Right lobe of liver (tissue), 4 donors: ENCODE measurements at regions not wholly inside any gene's neighbourhood (a gene's known extent, or its start where the extent isn't known, plus 50 kb on each side); places are given as distances from the start of the nearest gene placed in this dataset.

ENCODE experiments used
- POLR2A ChIP-seq: fragments of 450-650 bp; IDR thresholded peaks from one replicate; pipeline ENCODE4 v1.6.1; 2017; ENCODE audit warnings: antibody characterized with exemption, mild to moderate bottlenecking
- TF ChIP-seq, protein P1 (sequence below), 4 donors: fragments of 200-600 bp in 3 of 4; fragments of 450-650 bp in 1 of 4; IDR thresholded peaks; one replicate each; pipeline versions ENCODE4 v1.5.1 to v1.8.0; 2016 to 2022; ENCODE audit warnings: antibody characterized with exemption in 4 of 4, mild to moderate bottlenecking in 2 of 4
- donor health status: DM: no; HTN: no; CAD: no.
- donor health status: DM: no; HTN: no; CAD: no.
- donor health status: DM: no; HTN: yes; CAD: no.

DNA sequence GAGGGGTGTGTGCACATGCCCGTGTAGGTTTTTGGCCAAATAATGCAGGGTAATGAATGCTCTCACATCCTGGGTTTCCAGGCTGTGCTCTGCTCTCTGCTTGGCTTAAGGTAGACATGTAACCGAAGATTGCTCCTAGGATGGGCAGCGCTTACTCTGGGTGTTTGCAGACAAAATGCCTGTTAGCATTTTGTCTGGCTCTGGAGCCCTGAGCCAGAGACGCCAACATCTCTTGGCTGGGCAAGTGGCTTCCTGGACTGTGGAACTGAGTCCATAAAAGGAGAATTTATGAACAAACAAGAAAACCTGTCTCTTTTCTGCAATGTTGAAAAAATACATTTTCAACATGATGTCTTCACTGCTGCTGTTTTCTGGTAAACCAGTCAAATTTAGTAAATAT is 96.0 kb upstream of the TSPAN2 start:
- TF ChIP-seq, protein P1, sequence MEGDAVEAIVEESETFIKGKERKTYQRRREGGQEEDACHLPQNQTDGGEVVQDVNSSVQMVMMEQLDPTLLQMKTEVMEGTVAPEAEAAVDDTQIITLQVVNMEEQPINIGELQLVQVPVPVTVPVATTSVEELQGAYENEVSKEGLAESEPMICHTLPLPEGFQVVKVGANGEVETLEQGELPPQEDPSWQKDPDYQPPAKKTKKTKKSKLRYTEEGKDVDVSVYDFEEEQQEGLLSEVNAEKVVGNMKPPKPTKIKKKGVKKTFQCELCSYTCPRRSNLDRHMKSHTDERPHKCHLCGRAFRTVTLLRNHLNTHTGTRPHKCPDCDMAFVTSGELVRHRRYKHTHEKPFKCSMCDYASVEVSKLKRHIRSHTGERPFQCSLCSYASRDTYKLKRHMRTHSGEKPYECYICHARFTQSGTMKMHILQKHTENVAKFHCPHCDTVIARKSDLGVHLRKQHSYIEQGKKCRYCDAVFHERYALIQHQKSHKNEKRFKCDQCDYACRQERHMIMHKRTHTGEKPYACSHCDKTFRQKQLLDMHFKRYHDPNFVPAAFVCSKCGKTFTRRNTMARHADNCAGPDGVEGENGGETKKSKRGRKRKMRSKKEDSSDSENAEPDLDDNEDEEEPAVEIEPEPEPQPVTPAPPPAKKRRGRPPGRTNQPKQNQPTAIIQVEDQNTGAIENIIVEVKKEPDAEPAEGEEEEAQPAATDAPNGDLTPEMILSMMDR (IDR thresholded peaks at IDR 0.05), result no peak
- no peak for TF ChIP-seq POLR2A
